IMR-90 (cell line): ENCODE measurements at regions not wholly inside any gene's neighbourhood (a gene's known extent, or its start where the extent isn't known, plus 50 kb on each side); places are given as distances from the start of the nearest gene placed in this dataset.

Experiments used
- ATAC-seq: fragments of 200-7000 bp; cut with Tn5 transposase; 2 replicates; pipeline ENCODE4 v1.9.1; 2020; ENCODE audit warnings: low read depth, mild to moderate bottlenecking, moderate library complexity
- BruUV-seq: library from RNA; stranded (reverse); fragments of 400-500 nt; replicated peaks from 2 replicates; lab custom pipeline; 2021; lab: Mats Ljungman, UMichigan
- CTCF ChIA-PET: fragments of 300-600 bp; formaldehyde crosslinking; extraction: SDS; loops from one replicate; lab custom pipeline; 2021; ENCODE audit warnings: antibody characterized with exemption; lab: Yijun Ruan, JAX
- POLR2A ChIA-PET: fragments of 300-600 bp; sonication (Branson Sonifier 250); formaldehyde crosslinking; loops from one replicate; lab custom pipeline; 2022; ENCODE audit warnings: antibody characterized with exemption; ENCODE audit not compliant: unreplicated experiment; lab: Charles Lee
- DNase-seq: peaks from one replicate; pipeline ENCODE4 v3.0.0; 2013
- H2AFZ ChIP-seq: replicated peaks from 2 replicates; pipeline ENCODE3; 2013; ENCODE audit warnings: low read length, mild to moderate bottlenecking; ENCODE audit not compliant: poor library complexity
- H2AK5ac ChIP-seq: 2 replicates; pipeline ENCODE4 v1.6.1; 2013; ENCODE audit warnings: low read depth, low read length, inconsistent platforms
- H2AK9ac ChIP-seq: replicated peaks from 2 replicates; pipeline ENCODE3; 2013; ENCODE audit warnings: mild to moderate bottlenecking, low read depth, low read length, moderate library complexity; ENCODE audit not compliant: poor library complexity
- H2BK120ac ChIP-seq: 2 replicates; pipeline ENCODE4 v1.6.1; 2013; ENCODE audit warnings: low read depth, low read length, inconsistent platforms
- H2BK15ac ChIP-seq: 3 replicates; pipeline ENCODE4 v1.6.1; 2013; ENCODE audit warnings: low read depth, low read length, inconsistent platforms
- H2BK20ac ChIP-seq: 2 replicates; pipeline ENCODE4 v1.6.1; 2013; ENCODE audit warnings: low read depth, mild to moderate bottlenecking, inconsistent platforms, low read length, moderate library complexity
- H2BK5ac ChIP-seq: 2 replicates; pipeline ENCODE4 v1.6.1; 2013; ENCODE audit warnings: mild to moderate bottlenecking, low read depth, low read length, inconsistent platforms; ENCODE audit not compliant: poor library complexity, severe bottlenecking
- H3K14ac ChIP-seq: replicated peaks from 2 replicates; pipeline ENCODE4 v1.6.1; 2013; ENCODE audit warnings: low read depth, low read length, inconsistent platforms
- H3K18ac ChIP-seq: 2 replicates; pipeline ENCODE4 v1.6.1; 2013; ENCODE audit warnings: low read depth, low read length, control low read depth
- H3K23ac ChIP-seq: 2 replicates; pipeline ENCODE4 v1.6.1; 2013; ENCODE audit warnings: low read depth, low read length, inconsistent platforms
- H3K27ac ChIP-seq: 2 replicates; pipeline ENCODE4 v1.5.1; 2013; ENCODE audit warnings: mild to moderate bottlenecking, control low read depth, low read length; ENCODE audit not compliant: insufficient read depth
- H3K27me3 ChIP-seq: 2 replicates; pipeline ENCODE4 v1.6.1; 2013; ENCODE audit warnings: low read length; ENCODE audit not compliant: control insufficient read depth, insufficient read depth
- H3K36me3 ChIP-seq: 2 replicates; pipeline ENCODE4 v1.6.1; 2013; ENCODE audit warnings: low read length, mixed read lengths; ENCODE audit not compliant: control insufficient read depth, insufficient read depth
- H3K4ac ChIP-seq: 2 replicates; pipeline ENCODE4 v1.6.1; 2013; ENCODE audit warnings: low read depth, low read length, inconsistent platforms
- H3K4me1 ChIP-seq: 2 replicates; pipeline ENCODE4 v1.6.1; 2013; ENCODE audit warnings: low read length, mixed read lengths; ENCODE audit not compliant: control insufficient read depth, insufficient read depth
- H3K4me2 ChIP-seq: 2 replicates; pipeline ENCODE4 v1.6.1; 2013; ENCODE audit warnings: low read depth, mild to moderate bottlenecking, control low read depth, low read length, moderate library complexity
- H3K4me3 ChIP-seq: 2 replicates; pipeline ENCODE4 v1.5.1; 2013; ENCODE audit warnings: low read depth, mild to moderate bottlenecking, control low read depth, low read length, moderate library complexity; ENCODE audit not compliant: insufficient read depth
- H3K56ac ChIP-seq: 2 replicates; pipeline ENCODE4 v1.6.1; 2013; ENCODE audit warnings: low read length, inconsistent platforms; ENCODE audit not compliant: insufficient read depth; ENCODE audit errors: extremely low read depth
- H3K79me1 ChIP-seq, 2 experiments: 2 replicates each; pipeline ENCODE4 v1.6.1; 2013; ENCODE audit warnings: low read length in 2 of 2, inconsistent platforms in 1 of 2, low read depth in 1 of 2
- H3K9ac ChIP-seq: 2 replicates; pipeline ENCODE4 v1.6.1; 2013; ENCODE audit warnings: low read depth, low read length, control low read depth
- H3K9me1 ChIP-seq: 2 replicates; pipeline ENCODE4 v1.6.1; 2013; ENCODE audit warnings: low read length, inconsistent platforms; ENCODE audit not compliant: insufficient read depth
- H3K9me3 ChIP-seq: 2 replicates; pipeline ENCODE4 v1.6.1; 2013; ENCODE audit warnings: low read length; ENCODE audit not compliant: control insufficient read depth, insufficient read depth
- H4K20me1 ChIP-seq: 2 replicates; pipeline ENCODE4 v1.6.1; 2013; ENCODE audit warnings: low read length, inconsistent platforms; ENCODE audit not compliant: insufficient read depth
- H4K5ac ChIP-seq: 2 replicates; pipeline ENCODE4 v1.6.1; 2013; ENCODE audit warnings: mild to moderate bottlenecking, low read depth, low read length, control low read depth
- H4K8ac ChIP-seq, 2 experiments: 2 replicates each; pipeline ENCODE4 v1.6.1; 2013; ENCODE audit warnings: low read depth in 2 of 2, low read length in 2 of 2, control low read depth in 1 of 2, inconsistent platforms in 1 of 2
- H4K91ac ChIP-seq: 2 replicates; pipeline ENCODE4 v1.6.1; 2013; ENCODE audit warnings: low read depth, low read length, inconsistent platforms; ENCODE audit not compliant: insufficient read depth
- BHLHE40 ChIP-seq: fragments of 150-350 bp; IDR thresholded peaks from 2 replicates; pipeline ENCODE4 v1.6.1; 2016; ENCODE audit warnings: mild to moderate bottlenecking, low read depth, low read length
- MAFK ChIP-seq: IDR thresholded peaks from 2 replicates; pipeline ENCODE4 v1.6.1; 2012; ENCODE audit warnings: low read depth, low read length, improper control_type of control experiment
- MXI1 ChIP-seq: IDR thresholded peaks from 2 replicates; pipeline ENCODE4 v1.6.1; 2012; ENCODE audit warnings: low read depth, mild to moderate bottlenecking, low read length, moderate library complexity, borderline replicate concordance
- RFX5 ChIP-seq: IDR thresholded peaks from 2 replicates; pipeline ENCODE4 v1.8.0; 2012; ENCODE audit warnings: low read depth, mild to moderate bottlenecking, low read length, moderate library complexity
- SMC3 ChIP-seq: fragments of 150-350 bp; IDR thresholded peaks from 2 replicates; pipeline ENCODE4 v1.6.1; 2016; ENCODE audit warnings: low read depth, mild to moderate bottlenecking, antibody characterized with exemption, low read length, moderate library complexity
- WGBS, 2 experiments: methylation state at CpG; one replicate each; pipeline versions ENCODE4 v1.1.5 to v1.1.7; 2013; ENCODE audit warnings: missing lambda C conversion rate in 2 of 2; ENCODE audit not compliant: insufficient read length in 1 of 2; ENCODE audit errors: extremely low coverage in 2 of 2; 5-methylcytosine and 5-hydroxymethylcytosine counted together
- dilution Hi-C: fragments of 300-500 bp; cut with HindIII; formaldehyde crosslinking; loops from one replicate; pipeline ENCODE4 v1.14.3; 2018; ENCODE audit warnings: low sequenced_read_pairs; ENCODE audit not compliant: unreplicated experiment
- in situ Hi-C: fragments of 300-500 bp; cut with MboI; formaldehyde crosslinking; loops from 3 replicates; pipeline ENCODE4 v1.14.3; 2019; ENCODE audit warnings: low sequenced_read_pairs, inconsistent platforms, mixed read lengths
- intact Hi-C: fragments of 100-400 bp; cut with micrococcal nuclease; formaldehyde crosslinking; loops from 2 replicates; pipeline ENCODE4 v1.10.0; 2022

DNA sequence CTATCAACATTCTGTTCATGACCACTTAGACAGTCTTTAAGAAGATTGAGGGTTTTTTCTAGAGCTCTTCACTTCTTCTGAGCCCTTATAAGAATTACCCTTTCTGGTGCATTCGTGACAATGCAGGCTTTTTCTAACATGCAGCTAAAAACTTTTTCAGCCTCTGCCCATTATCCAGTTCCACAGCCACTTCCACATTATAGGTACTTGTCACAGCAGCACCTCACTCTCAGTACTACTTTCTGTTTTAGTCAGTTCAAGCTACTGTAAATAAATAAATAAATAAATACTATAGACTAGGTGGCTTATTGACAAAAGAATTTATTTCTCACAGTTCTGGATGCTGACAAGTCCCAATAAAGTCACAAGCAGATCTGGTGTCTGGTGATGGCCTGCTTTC lies 284.4 kb upstream of the PKN2 start:
- Histone ChIP-seq H2AFZ (no peak overlapping the region), H2BK120ac (no peak overlapping the region), H3K9ac (no peak overlapping the region), H2BK5ac (no peak overlapping the region), H3K27ac (no peak overlapping the region), H3K14ac (no peak overlapping the region), H3K4me2 (no peak overlapping the region), H4K8ac (no peak overlapping the region), H4K5ac (no peak overlapping the region), H3K9me3 (no peaks in the 10 kb centered on the region), H3K79me1 (no peaks in the 10 kb centered on the region), H2BK15ac (no peak overlapping the region), H3K9me1 (no peaks in the 10 kb centered on the region), H3K23ac (no peak overlapping the region), H4K20me1 (no peaks in the 10 kb centered on the region), H3K36me3 (no peaks in the 10 kb centered on the region), H4K91ac (no peak overlapping the region), H2AK9ac (no peak overlapping the region), H3K18ac (no peak overlapping the region), H3K4me1 (no peaks in the 10 kb centered on the region), H3K56ac (no peak overlapping the region), H2BK20ac (no peak overlapping the region), H2AK5ac (no peak overlapping the region), H3K4ac (no peak overlapping the region), H3K27me3 (no peaks in the 10 kb centered on the region), H3K4me3 (no peak overlapping the region)
- no TSS peak for BruUV-seq
- no peak for ATAC-seq
- CTCF ChIA-PET: no interaction called here
- TF ChIP-seq BHLHE40 (no peak), RFX5 (no peak), MAFK (no peak), MXI1 (no peak), SMC3 (no peak)
- in situ Hi-C loops: no loop called here
- no CpG with 5 or more reads among the region's 1 CpG for WGBS, 2 experiments
- dilution Hi-C loops: no loop called here
- POLR2A ChIA-PET: no interaction called here
- intact Hi-C loops: no loop called here
- no peak for DNase-seq
